ENCODE measurements at regions not wholly inside any gene's neighbourhood (a gene's known extent, or its start where the extent isn't known, plus 50 kb on each side); places are given as distances from the start of the nearest gene placed in this dataset.

GRCh38 chr12:58681730-58682129, 238.6 kb downstream of the LRIG3 start:
- no peaks in the 10 kb centered on the region for H3K27me3 ChIP-seq (ENCODE audit: control insufficient read depth in 4 of 4, insufficient read depth in 4 of 4, low read length in 3 of 4)
- H3K4me3 ChIP-seq (ENCODE audit: low read depth in 1 of 3, low read length in 3 of 3) = no peak overlapping the region
- H3K9me3 ChIP-seq (ENCODE audit: control insufficient read depth in 4 of 4, low read length in 3 of 4) = peaks cover 0 to 3% (median 1%) of the 10 kb centered on the region in 4 donors
- H3K4me1 ChIP-seq (ENCODE audit: control insufficient read depth in 4 of 4, insufficient read depth in 4 of 4, low read length in 3 of 4) = no peaks in the 10 kb centered on the region
- no peaks in the 10 kb centered on the region for H3K36me3 ChIP-seq (ENCODE audit: control insufficient read depth in 4 of 4, insufficient read depth in 3 of 4, low read depth in 1 of 4, low read length in 3 of 4)
- no peak for DNase-seq (ENCODE audit: low spot score)
- TF ChIP-seq ATF3 (IDR thresholded peaks at IDR 0.05) (no peak), YY1 (IDR thresholded peaks at IDR 0.05) (no peak), CTCF (IDR thresholded peaks at IDR 0.05; ENCODE audit: low read depth, low read length, missing input control) (peak; percentile 52), GABPA (IDR thresholded peaks at IDR 0.05 in 1 of 2, conservative IDR thresholded peaks at IDR 0.05 in 1 of 2) (no peak), TAF1 (conservative IDR thresholded peaks at IDR 0.05) (no peak), EGR1 (IDR thresholded peaks at IDR 0.05; ENCODE audit: low read depth in 2 of 2) (no peak), RAD21 (IDR thresholded peaks at IDR 0.05) (peak; percentile 84 to 85), MAX (IDR thresholded peaks at IDR 0.05) (no peak), SP1 (IDR thresholded peaks at IDR 0.05) (no peak), HNF4A (conservative IDR thresholded peaks at IDR 0.05) (no peak), RXRA (IDR thresholded peaks at IDR 0.05) (no peak), FOXA1 (IDR thresholded peaks at IDR 0.05) (peak; percentile 31), JUND (IDR thresholded peaks at IDR 0.05) (no peak), NR2F2 (IDR thresholded peaks at IDR 0.05) (no peak), HNF4G (IDR thresholded peaks at IDR 0.05) (no peak), FOXA2 (IDR thresholded peaks at IDR 0.05) (peak; percentile 91), ZBTB33 (IDR thresholded peaks at IDR 0.05) (no peak)
- H3K27ac ChIP-seq (ENCODE audit: low read depth in 1 of 2, low read length in 2 of 2) = no peak overlapping the region
- 40% methylated on average over 2 of the region's 2 CpGs for WGBS
- no peak overlapping the region for H3K9ac ChIP-seq (ENCODE audit: low read depth in 1 of 2, low read length in 2 of 2)

- Histone ChIP-seq H3K27ac (ENCODE audit: low read depth in 1 of 2, low read length in 2 of 2) (no peak overlapping the region), H3K4me1 (ENCODE audit: control insufficient read depth in 4 of 4, insufficient read depth in 4 of 4, low read length in 3 of 4) (no peaks in the 10 kb centered on the region), H3K9me3 (ENCODE audit: control insufficient read depth in 4 of 4, low read length in 3 of 4) (no peaks in the 10 kb centered on the region), H3K4me3 (ENCODE audit: low read depth in 1 of 3, low read length in 3 of 3) (no peak overlapping the region), H3K27me3 (ENCODE audit: control insufficient read depth in 4 of 4, insufficient read depth in 4 of 4, low read length in 3 of 4) (no peaks in the 10 kb centered on the region), H3K9ac (ENCODE audit: low read depth in 1 of 2, low read length in 2 of 2) (no peak overlapping the region), H3K36me3 (ENCODE audit: control insufficient read depth in 4 of 4, insufficient read depth in 3 of 4, low read depth in 1 of 4, low read length in 3 of 4) (no peaks in the 10 kb centered on the region)
- TF ChIP-seq TAF1 (conservative IDR thresholded peaks at IDR 0.05) (no peak), GABPA (IDR thresholded peaks at IDR 0.05 in 1 of 2, conservative IDR thresholded peaks at IDR 0.05 in 1 of 2) (no peak), YY1 (IDR thresholded peaks at IDR 0.05) (no peak), ATF3 (IDR thresholded peaks at IDR 0.05) (no peak)
- 94% methylated on average over 11 of the region's 11 CpGs for WGBS
- DNase-seq (ENCODE audit: low spot score) = no peak
Observed at GRCh38 chr12:58695263-58695662, 225.0 kb downstream of the LRIG3 start.

Data from liver (tissue), 8 donors.